Endodermal cell (in vitro differentiated cells): ENCODE measurements at regions not wholly inside any gene's neighbourhood (a gene's known extent, or its start where the extent isn't known, plus 50 kb on each side); places are given as distances from the start of the nearest gene placed in this dataset.

Experiments used
- DNase-seq: peaks from one replicate; pipeline ENCODE4 v3.0.0-alpha.2; 2017
- H3K27ac ChIP-seq: 2 replicates; pipeline ENCODE4 v1.5.1; 2013; ENCODE audit warnings: mild to moderate bottlenecking, low read depth, low read length, moderate library complexity
- H3K27me3 ChIP-seq: 2 replicates; pipeline ENCODE4 v1.6.1; 2013; ENCODE audit warnings: mild to moderate bottlenecking, low read length, moderate library complexity; ENCODE audit not compliant: insufficient read depth, control insufficient read depth, poor library complexity, severe bottlenecking
- H3K36me3 ChIP-seq: 2 replicates; pipeline ENCODE4 v1.7.0; 2013; ENCODE audit warnings: mild to moderate bottlenecking, low read length, moderate library complexity; ENCODE audit not compliant: control insufficient read depth, insufficient read depth
- H3K4me1 ChIP-seq: one replicate; pipeline ENCODE4 v1.7.0; 2013; ENCODE audit warnings: low read length; ENCODE audit not compliant: control insufficient read depth, insufficient read depth
- H3K4me3 ChIP-seq: 2 replicates; pipeline ENCODE4 v1.5.1; 2013; ENCODE audit warnings: mild to moderate bottlenecking, low read length, moderate library complexity
- H3K9ac ChIP-seq: 2 replicates; pipeline ENCODE4 v1.6.1; 2013; ENCODE audit warnings: mild to moderate bottlenecking, low read length, moderate library complexity; ENCODE audit not compliant: poor library complexity, severe bottlenecking; ENCODE audit errors: extremely low read depth
- H3K9me3 ChIP-seq: 2 replicates; pipeline ENCODE4 v1.6.1; 2013; ENCODE audit warnings: mild to moderate bottlenecking, low read length, moderate library complexity; ENCODE audit not compliant: control insufficient read depth
- H3K27ac Mint-ChIP-seq: 2 replicates; pipeline ENCODE4 v1.8.0; 2020; ENCODE audit warnings: mixed read lengths
- H3K27me3 Mint-ChIP-seq: 2 replicates; pipeline ENCODE4 v1.8.0; 2021; ENCODE audit warnings: mild to moderate bottlenecking, mixed read lengths; ENCODE audit not compliant: insufficient read depth
- H3K36me3 Mint-ChIP-seq: 2 replicates; pipeline ENCODE4 v1.8.0; 2020; ENCODE audit warnings: low read depth, mixed read lengths
- H3K4me1 Mint-ChIP-seq: 2 replicates; pipeline ENCODE4 v1.8.0; 2020; ENCODE audit warnings: mixed read lengths
- H3K4me3 Mint-ChIP-seq: 2 replicates; pipeline ENCODE4 v1.8.0; 2020; ENCODE audit warnings: mild to moderate bottlenecking, moderate library complexity, mixed read lengths
- H3K9me3 Mint-ChIP-seq: 2 replicates; pipeline ENCODE4 v1.8.0; 2020; ENCODE audit warnings: mild to moderate bottlenecking, mixed read lengths
- CTCF ChIP-seq: fragments of 200-600 bp; sonication (generic); conservative IDR thresholded peaks from 2 replicates; pipeline ENCODE4 v1.5.0; 2021; ENCODE audit warnings: antibody characterized with exemption, mild to moderate bottlenecking
- WGBS, 2 experiments: methylation state at CpG; one replicate each; pipeline versions ENCODE4 v1.1.5 to v1.1.7; 2013; ENCODE audit warnings: missing lambda C conversion rate in 2 of 2, mixed read lengths in 1 of 2; ENCODE audit not compliant: insufficient coverage in 1 of 2, insufficient read length in 1 of 2; 5-methylcytosine and 5-hydroxymethylcytosine counted together

GRCh38 chr4:131382839-131383238 is 1766.3 kb upstream of the PCDH10 start:
- H3K4me3 Mint-ChIP-seq: no peak overlapping the region
- H3K36me3 Mint-ChIP-seq: no peaks in the 10 kb centered on the region
- WGBS, 2 experiments: 96 to 100% methylated on average over 1 to 4 of the region's 4 CpGs

GRCh38 chr4:131388277-131388676 is 1760.8 kb upstream of the PCDH10 start:
- no peak for TF ChIP-seq CTCF
- peaks cover 6% of the 10 kb centered on the region for H3K9me3 ChIP-seq
- H3K36me3 Mint-ChIP-seq: no peaks in the 10 kb centered on the region
- no peak overlapping the region for H3K27ac ChIP-seq
- H3K9me3 Mint-ChIP-seq: peaks cover 3% of the 10 kb centered on the region
- peaks cover 12% of the 10 kb centered on the region for H3K4me1 Mint-ChIP-seq
- no peak overlapping the region for H3K27ac Mint-ChIP-seq
- WGBS, 2 experiments: 13% methylated on average over 2 of the region's 2 CpGs; no CpG with 5 or more reads in 1 of the 2 experiments
- H3K27me3 ChIP-seq: peaks cover 13% of the 10 kb centered on the region
- H3K4me3 Mint-ChIP-seq: no peak overlapping the region
- H3K36me3 ChIP-seq: no peaks in the 10 kb centered on the region
- DNase-seq: peak; percentile 75
- no peak overlapping the region for H3K4me3 ChIP-seq
- H3K27me3 Mint-ChIP-seq: peaks cover 43% of the 10 kb centered on the region
- no peak overlapping the region for H3K9ac ChIP-seq
- peaks cover 5% of the 10 kb centered on the region for H3K4me1 ChIP-seq

More at GRCh38 chr4:131382839-131383238, 1766.3 kb upstream of the PCDH10 start:
- H3K27ac ChIP-seq: no peak overlapping the region
- H3K4me3 ChIP-seq: no peak overlapping the region
- H3K4me1 ChIP-seq: no peaks in the 10 kb centered on the region
- H3K27ac Mint-ChIP-seq: no peak overlapping the region
- H3K4me1 Mint-ChIP-seq: no peaks in the 10 kb centered on the region
- no peak for DNase-seq
- H3K27me3 Mint-ChIP-seq: peaks cover 23% of the 10 kb centered on the region
- H3K9me3 Mint-ChIP-seq: peaks cover 2% of the 10 kb centered on the region
- H3K27me3 ChIP-seq: peaks cover 7% of the 10 kb centered on the region
- peaks cover 6% of the 10 kb centered on the region for H3K9me3 ChIP-seq
- no peaks in the 10 kb centered on the region for H3K36me3 ChIP-seq
- H3K9ac ChIP-seq: no peak overlapping the region
- no peak for TF ChIP-seq CTCF

GRCh38 chr4:131408102-131408501 is 1741.0 kb upstream of the PCDH10 start:
- no peak overlapping the region for H3K27ac ChIP-seq
- peaks cover 17% of the 10 kb centered on the region for H3K9me3 ChIP-seq
- H3K4me3 Mint-ChIP-seq: no peak overlapping the region
- no peaks in the 10 kb centered on the region for H3K27me3 ChIP-seq
- H3K27me3 Mint-ChIP-seq: no peaks in the 10 kb centered on the region
- 92% methylated on average over 4 to 8 of the region's 8 CpGs for WGBS, 2 experiments
- H3K9ac ChIP-seq: no peak overlapping the region
- H3K27ac Mint-ChIP-seq: no peak overlapping the region
- no peaks in the 10 kb centered on the region for H3K36me3 Mint-ChIP-seq
- H3K4me1 Mint-ChIP-seq: no peaks in the 10 kb centered on the region
- no peak overlapping the region for H3K4me3 ChIP-seq
- peaks cover 13% of the 10 kb centered on the region for H3K9me3 Mint-ChIP-seq
- no peaks in the 10 kb centered on the region for H3K36me3 ChIP-seq
- TF ChIP-seq CTCF: no peak
- no peak for DNase-seq
- H3K4me1 ChIP-seq: no peaks in the 10 kb centered on the region
